GM18907 (cell line): ENCODE measurements at regions not wholly inside any gene's neighbourhood (a gene's known extent, or its start where the extent isn't known, plus 50 kb on each side); places are given as distances from the start of the nearest gene placed in this dataset.

Experiments
- ATAC-seq: cut with Tn5 transposase; IDR thresholded peaks from one replicate; pipeline ENCODE4 v1.9.1; 2021; ENCODE audit warnings: mild to moderate bottlenecking, moderate library complexity; ENCODE audit not compliant: unreplicated experiment

DNA sequence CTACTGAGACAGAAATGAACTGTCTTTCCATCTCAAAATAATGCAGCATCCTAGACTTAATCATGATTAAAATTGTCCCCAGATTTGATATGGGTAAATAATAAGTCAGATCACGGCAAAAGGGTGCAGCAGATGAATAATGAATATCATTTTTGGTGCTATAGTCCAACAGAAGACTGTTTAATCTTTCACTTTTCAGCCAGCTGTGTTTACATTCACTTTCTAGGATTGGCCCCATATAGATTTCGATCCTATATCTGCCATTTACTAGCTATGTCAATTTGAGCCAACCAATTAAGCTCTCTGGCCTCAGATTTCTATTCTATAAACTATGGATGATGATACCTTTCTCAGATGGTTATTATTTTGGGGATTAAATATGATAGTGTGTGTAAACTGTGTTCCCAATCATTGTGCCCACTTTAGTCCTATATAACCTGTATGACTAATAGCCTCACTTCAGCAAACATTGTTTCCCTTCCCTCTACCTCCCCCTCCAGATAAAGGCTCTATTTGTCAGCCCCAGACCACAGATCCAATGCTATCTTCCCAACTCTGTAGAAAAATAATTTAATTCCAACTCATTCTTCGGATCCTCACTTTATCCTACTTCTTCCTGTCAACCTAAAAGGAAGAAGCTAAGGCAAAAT is 53.6 kb upstream of the NT5E start:
- ATAC-seq, result no peak

DNA sequence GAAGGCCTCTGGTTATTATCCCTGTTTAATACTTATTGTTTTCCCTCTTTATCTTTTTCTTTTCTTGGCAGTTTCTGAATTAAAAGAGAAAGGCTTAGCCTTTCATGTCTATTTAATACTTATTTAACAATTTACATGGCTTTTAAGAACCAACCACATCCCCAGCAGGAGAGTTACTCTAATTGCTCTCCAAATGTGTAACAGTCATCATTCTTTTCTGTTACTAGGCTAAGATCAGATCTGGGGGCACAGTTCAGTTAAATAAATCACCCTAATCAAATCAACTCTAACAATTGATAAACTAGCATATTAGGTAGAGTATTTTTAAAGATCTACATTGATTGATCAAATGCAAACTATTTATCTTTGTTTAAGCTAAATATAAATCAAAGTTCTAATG is 54.1 kb upstream of the NT5E start:
- no peak for ATAC-seq

DNA sequence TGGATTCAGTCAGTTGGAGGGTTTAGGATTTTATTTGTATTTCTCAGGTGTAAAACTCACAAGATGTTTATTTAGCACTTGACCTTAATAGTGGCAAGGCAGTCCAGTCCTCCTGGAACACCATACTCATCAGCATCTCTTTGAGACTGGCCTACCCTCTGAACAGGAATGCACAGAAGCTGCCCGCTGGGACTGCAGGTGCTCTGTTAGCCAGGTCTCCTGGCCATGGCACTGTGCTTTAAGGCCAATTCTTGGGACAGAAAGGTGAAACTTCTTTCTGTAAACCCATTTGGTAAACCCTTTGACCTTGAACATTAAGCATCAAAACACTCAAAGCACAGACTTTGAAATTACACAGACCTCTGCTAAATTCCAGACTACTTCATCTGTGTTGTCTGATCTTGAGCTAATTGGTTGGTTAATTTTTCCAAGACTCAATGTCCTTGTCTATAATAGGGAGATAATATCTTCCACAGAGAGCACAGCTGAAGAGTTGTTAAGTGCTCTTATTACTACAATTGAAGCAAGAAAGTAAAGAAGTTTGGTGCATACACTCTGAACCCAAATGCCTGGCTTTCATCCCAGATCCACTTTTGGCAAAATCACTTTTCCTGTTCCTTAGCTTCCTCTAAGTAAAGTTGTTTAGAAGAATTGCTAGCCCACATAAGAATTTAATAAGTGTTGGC is 54.9 kb upstream of the NT5E start:
- ATAC-seq, result no peak

DNA sequence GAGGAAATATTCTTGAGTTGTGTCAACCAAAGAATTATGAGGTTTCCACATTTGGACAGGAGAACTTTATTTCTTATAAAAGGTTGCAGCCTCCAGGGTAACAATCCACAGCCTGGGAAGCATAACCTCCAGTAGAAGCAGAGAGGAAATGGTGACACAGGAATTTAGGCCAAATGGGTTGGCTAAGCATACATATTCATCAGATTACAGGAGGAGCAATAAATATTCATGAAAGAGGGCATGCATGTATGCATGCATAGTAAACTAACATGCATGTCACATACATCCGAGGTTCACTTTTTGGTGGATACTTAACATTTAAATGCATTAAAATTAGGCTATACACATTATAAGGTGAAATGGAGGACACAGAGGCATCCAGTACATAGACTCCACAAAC is 55.7 kb upstream of the NT5E start:
- no peak for ATAC-seq

DNA sequence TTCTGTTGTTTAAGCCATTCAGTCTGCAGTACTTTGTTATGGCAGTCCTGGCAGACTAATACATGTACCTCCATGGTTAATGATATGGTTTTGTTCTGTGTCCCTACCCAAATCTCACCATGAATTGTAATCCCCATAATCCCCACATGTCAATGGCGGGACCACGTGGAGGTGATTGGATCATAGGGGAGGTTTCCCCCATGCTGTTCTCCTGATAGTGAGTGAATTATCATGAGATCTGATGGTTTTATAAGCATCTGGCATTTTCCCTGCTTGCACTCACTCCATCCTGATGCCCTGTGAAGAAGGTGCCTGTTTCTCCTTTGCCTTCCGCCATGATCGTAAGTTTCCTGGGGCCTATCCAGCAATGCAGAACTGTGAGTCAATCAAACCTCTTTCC is 57.5 kb upstream of the NT5E start:
- ATAC-seq, result no peak

DNA sequence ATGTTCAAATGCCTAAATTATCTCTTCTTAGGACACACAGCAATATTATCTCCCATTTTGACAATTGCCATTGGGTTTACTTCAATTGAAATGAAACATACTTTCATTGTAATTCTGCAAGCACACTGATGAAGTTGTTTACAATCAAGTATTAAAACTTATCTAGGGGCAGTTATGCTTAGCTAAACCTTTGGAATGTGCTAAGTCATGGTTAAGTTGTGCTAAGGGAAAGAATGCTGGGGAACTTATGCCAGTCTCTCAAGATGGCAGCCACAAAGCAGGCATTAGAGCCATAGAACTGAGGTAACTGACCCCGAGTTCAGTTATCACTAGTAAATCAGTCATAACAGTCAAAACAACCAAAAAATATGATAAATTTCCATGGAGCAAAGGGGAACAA is 59.1 kb upstream of the NT5E start:
- ATAC-seq, result no peak

DNA sequence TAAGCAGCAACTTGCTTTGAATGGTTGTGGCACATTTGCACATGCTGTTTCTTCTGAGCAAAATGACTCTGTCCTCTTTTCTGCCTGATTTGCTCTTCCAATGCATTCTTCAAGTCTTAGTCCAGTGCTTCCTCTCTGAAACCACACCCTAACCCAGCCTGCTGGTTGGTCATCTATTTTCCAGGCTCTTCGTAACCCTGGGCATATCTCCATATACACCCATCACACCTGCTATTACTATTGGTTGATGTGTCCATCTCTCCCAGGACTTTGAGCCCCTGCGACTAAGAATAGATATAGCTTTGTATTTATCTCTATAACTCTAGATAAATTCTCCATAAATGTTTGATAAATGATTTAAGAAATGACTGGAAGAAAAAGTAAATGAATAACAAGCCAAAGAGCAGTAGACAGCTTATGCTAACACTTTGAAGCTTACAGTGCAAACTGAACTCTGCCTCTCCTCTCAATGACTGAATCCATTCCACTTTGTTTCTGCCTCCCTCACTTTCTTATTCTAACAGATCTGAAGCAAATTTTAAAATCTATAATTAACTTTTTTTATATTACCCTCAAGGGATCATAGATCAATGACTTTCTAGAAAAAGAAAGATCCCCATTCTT is 59.7 kb upstream of the NT5E start:
- no peak for ATAC-seq

DNA sequence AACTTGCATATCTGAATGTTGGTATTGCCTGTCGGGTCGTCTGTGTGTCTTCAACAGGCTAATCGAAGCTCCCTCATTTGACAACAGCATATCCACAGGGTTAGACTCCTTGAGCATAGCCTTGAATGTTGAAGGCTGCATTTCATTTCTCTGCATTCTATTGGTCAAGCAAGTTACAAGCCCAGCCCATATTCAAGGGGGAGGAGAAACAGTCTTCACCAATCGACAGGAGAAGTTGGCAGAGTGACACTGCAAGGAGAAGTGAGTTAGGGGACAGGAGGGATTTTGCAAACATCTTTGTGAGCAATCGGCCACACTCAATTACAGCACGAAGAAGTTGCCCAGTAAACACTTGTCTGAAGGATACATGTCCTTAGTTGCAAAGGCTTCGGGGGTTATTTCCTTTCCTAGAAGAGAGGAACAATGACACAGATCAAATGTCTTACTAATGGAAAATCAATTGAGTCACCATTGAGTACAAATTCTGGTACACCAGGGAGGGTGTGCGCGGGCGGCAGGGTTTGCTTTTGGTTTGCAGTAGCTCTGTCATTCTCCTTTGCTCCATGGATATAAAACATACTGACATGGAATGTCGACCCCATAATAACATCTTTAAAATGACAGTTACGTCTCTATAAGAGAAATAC is 60.6 kb upstream of the NT5E start:
- no peak for ATAC-seq

DNA sequence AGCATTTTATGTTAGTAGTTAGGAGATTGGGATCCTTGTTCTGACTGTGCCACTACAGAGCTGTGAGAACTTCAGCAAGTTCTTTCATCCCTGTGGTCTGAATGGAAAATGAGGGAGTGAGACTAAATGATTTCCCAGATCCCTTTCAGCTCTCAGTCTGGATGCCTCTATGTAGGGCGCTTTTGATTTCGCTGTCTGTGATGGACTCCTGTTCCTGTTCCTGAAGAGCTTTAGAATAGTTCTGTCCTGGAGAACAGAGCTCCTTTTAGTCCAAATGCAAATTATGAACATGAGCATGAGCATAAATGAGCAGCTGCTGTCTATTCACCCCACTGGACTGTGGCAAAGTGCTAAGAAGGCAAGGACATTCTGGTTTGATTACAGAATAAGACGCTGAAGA is 61.4 kb upstream of the NT5E start:
- ATAC-seq, result no peak

DNA sequence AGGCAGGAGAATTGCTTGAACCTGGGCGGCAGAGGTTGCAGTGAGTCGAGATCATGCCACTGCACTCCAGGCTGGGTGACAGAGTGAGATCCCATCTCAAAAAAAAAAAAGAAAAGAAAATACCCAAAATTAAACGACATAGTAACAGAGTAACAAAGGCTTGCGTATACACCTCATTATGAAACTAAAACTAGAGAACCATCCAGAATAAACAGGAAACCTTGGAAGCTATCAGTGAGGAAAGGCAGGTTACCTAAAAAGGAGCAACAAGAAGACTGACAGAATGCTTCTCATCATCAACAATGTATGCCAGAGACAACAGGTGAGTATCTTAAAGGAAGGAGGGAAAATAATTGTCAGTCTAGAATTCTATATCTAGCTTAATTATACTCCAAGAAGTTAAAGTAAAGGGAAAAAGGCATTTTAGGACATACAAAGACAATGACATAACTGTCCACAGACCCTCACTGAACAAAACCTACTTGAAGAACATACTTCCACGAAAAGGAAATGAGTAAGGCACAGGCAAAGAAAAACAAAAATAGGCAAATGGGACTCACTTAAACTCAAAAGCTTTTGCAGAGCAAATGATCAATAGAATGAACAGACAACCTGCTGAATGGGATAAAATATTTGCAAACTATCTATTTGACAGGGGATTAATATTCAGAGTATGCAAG is 64.1 kb upstream of the NT5E start:
- ATAC-seq, result no peak

DNA sequence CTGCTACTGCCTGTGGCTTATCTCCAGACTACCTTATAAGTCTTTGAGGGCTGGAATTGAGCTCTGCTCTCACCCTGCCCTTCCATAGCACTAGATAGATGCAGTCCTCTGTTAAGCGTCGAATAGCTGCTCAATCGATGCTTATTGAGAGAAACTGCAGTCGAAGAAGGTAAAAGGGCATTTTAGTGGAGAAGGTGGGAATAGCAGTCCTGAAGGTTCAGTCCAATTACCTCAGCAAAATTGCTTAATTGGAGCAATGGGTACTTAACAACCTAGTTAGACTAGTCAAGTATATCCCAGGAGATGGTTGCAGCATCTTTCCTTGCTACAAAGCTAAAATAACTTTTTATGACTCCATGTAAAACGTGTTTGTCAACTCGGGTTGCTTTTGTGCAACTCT is 66.8 kb upstream of the NT5E start:
- no peak for ATAC-seq

DNA sequence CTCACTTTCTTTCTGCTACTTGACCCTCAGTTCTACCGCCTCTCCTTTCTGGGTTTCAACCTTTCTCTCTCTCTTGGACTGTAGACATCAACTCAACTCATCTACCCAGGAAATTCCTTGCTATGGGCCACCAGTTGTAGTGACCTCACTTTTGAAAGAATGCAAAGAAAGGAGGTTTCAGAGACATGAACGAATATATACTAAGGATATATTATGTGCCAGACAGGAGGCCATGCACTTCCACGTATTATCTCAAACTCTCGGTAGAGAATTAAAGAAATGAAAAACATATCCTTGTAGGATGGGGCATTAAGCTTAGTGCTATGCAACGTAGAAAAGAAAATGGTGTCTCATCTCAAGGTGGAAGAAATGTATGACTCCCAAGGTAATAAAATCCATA is 67.3 kb upstream of the NT5E start:
- ATAC-seq, result no peak

DNA sequence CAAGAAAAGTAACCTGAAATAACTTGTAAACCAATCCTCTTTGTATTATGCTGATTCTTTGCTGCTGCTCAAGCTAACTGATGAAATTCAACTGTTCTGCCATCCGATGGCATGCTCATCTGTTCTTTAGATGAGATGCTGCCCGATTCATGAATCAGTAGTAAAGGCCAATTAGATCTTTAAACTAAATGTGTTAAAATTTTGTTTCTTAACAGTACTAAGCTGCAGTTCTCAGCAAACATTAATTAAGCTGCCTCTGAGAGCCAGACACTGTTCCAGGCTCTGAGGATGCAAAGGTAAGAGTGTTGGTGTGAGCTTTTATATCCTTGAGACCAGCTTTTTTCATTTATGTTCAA is 77.0 kb upstream of the NT5E start:
- ATAC-seq, result no peak

DNA sequence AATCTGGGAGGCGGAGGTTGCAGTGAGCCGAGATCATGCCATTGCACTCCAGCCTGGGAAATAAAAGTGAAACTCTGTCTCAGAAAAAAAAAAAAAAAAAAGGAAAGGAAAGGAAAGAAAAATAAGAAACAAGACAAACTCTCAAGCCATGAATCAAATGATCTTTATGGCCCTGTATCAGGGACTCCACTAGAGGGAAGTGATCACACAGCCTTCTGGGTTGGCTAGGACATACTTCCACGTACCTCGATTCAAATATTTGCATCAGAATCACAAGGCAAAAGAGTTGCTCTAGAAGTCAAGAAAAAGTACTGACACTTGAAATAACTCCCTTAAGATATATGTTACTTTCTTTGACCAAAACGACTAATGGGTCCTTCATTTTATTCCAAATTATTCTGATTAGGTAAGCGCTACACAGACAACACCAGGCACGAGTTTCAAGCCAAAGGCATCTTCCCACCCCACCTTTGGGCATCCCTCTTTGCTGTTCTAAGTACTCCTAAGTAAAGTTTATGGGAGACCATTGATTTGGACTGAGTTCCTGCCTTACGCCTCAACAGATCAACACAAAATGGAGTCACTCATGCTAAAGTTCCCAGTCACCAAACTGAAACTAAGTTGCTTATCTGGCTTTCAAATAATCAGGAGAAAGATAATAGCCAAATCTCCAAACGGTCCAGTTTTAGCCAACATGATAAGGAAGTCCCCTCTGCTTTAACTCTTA is 77.5 kb upstream of the NT5E start:
- peak; percentile 45 for ATAC-seq

DNA sequence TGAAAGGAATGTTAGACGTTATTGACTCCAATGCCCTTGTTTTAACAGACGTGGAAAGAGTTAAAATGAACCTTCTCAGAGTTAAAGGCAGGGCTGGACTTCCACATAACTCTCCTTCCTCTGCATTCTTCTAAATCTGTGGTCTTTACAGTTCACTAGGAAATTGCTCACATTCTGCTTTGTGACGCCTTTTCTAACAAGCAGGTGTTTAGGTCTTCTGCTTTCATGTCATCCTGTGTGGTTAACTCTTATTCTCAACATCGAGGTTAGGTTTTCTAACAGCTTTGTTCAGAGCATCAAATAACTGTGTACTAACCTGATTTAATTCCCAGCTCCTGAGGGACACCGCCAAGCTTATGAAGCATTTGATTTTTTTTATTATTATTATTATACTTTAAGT is 81.3 kb upstream of the NT5E start:
- ATAC-seq, result peak; percentile 86

DNA sequence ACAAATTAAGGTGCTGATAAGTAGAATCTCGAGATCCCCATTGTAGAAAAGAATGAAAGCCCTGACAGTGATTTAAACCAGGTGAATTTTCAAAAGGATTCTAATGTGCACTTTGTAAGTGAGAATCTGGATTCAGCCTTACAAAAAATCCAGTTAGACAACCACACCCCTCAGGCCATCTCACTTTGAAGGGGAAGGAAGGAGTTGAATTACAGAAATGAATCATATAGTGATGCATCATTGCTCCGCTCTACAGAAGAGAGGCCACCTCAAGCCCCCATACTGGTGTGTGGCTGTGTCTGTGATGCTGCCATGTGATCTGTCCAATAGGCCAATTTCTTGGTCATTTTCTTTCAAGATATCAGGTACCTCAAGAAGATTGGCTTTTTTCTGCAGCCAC is 85.5 kb upstream of the NT5E start:
- peak; percentile 61 for ATAC-seq

DNA sequence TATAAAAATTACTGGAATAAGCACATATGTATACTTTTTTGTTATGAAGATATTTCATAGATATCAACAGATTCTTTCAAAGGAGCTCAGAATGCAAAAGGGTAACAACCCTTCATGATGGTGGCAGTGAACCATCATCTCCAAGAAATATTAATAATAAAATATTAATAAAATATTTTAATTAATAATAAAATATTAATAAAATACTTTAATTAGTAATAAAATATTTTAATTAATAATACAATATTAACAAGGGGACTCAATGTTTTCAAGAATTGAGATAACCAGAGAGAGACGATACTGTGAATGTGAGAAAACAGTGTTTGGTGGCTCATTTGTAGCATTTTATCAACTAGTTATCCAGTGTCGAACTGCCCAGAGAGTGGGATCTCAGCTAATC is 86.0 kb upstream of the NT5E start:
- no peak for ATAC-seq

DNA sequence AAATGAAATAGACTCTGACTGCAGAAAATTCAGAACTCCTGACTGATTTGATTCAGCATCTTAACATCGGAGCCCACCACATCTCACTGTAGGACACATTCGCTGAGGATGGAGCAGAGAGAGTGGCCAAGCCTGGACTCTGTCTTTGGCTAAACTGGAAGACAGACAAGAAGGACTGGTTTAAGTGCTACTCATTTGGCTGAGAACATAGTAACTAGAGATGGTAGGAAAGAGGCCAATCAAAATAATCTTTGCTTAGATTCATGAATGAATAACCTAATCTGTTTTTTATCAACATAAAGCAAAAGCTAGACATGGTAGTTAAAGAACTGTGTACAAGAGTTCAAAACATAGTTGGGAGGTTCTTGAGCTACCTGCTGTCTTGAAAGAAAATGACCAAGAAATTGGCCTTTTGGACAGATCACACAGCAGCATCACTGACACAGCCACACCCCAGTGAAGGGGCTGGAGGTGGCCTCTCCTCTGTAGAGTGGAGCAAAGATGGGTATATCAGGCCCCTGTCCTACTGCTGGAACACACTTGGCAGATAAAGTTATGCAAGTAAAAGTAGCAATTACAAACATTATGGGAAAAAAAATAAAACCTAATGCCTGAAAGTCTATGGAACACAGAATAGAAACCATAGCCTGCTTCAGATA is 87.1 kb upstream of the NT5E start:
- ATAC-seq, result no peak

DNA sequence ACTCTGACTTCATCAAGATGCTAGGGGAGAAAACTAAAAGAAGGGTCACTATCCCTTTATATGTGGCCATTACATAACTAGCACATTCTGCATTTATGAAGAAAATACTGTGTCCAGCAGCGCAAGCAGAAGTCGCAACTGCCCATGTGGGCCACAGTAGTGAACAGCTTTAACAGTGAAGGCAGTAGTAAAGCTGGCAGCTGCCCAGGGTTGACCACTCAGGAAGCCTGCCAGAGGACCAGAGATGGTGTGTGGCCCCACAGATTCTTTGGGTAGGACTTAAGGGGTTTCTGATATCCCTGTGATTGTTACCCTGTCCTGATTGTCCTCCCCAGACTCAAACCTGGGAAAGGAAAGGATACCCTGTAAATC is 88.3 kb upstream of the NT5E start:
- ATAC-seq, result no peak

DNA sequence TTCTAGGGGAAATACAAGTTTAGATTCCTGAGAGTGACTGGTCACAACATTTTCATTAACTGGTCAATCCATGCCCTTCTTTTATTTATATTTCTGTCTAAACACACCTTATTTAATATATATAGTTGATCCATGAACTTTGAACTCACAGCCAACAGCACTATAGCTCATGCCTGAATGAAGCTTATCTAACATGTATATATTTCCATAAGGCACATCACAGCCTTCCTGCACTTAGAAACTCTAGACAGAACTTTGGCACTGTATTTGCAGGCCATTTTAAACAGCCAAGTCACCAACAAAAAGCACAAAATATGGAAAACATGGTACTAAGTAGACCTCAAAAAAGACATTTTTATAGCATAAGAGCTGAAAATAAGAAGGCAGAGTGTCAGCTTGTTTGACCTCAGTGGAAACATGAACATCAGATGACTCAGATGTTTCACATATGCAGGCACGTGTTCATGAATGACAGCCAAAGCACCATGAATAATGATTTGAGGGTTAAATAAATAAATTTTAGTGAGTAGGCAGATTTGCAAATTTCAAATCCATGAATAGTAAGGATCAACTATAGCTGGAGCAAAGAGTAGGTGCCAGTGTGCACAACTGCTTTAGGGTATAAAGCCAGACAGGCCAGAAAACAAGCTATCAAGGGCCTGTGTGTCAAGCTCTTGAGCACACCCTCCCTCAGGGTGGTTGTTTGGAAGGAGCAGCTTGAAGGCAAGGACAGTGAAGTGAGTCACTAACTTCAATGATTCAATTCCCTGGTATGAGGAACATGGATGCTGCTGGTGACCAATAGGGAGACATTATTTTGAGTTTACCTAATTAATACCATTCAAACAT is 88.9 kb upstream of the NT5E start:
- peak; percentile 67 for ATAC-seq
